ENCODE measurements at regions not wholly inside any gene's neighbourhood (a gene's known extent, or its start where the extent isn't known, plus 50 kb on each side); places are given as distances from the start of the nearest gene placed in this dataset.

GRCh38 chr1:195733826-195734225 is 874.4 kb downstream of the KCNT2 start:
- no CpG with 5 or more reads among the region's 1 CpG for WGBS (ENCODE audit: extremely low coverage, insufficient coverage, insufficient read length)
- no peak overlapping the region for H2BK12ac ChIP-seq (ENCODE audit: low read length)

GRCh38 chr1:195733408-195733807 is 874.8 kb downstream of the KCNT2 start:
- H3K4me3 ChIP-seq (ENCODE audit: low read depth, low read length) = no peak overlapping the region
- no peak overlapping the region for H3K27ac ChIP-seq (ENCODE audit: low read depth, low read length)
- H3K14ac ChIP-seq (ENCODE audit: low read length) = no peak overlapping the region
- no peaks in the 10 kb centered on the region for H3K27me3 ChIP-seq (ENCODE audit: insufficient read depth, low read length)
- no peak overlapping the region for H2AK5ac ChIP-seq (ENCODE audit: low read length)
- H3K79me2 ChIP-seq (ENCODE audit: control insufficient read depth, insufficient read depth, low read length, poor library complexity) = no peaks in the 10 kb centered on the region
- no peak overlapping the region for H2AFZ ChIP-seq (ENCODE audit: insufficient read depth, low read length, poor library complexity)
- no peaks in the 10 kb centered on the region for H3K9me3 ChIP-seq (ENCODE audit: insufficient read depth, low read depth, low read length)
- WGBS (ENCODE audit: extremely low coverage, insufficient coverage, insufficient read length) = no CpG with 5 or more reads among the region's 4 CpGs
- H3K4ac ChIP-seq (ENCODE audit: low read depth, low read length) = no peak overlapping the region
- no peak overlapping the region for H3K9ac ChIP-seq (ENCODE audit: low read length)
- no peak for DNase-seq
- no peak overlapping the region for H3K23ac ChIP-seq (ENCODE audit: low read length)
- H4K8ac ChIP-seq (ENCODE audit: low read depth, low read length) = no peak overlapping the region
- no peak overlapping the region for H3K4me2 ChIP-seq (ENCODE audit: low read length)
- H2BK12ac ChIP-seq (ENCODE audit: low read length) = no peak overlapping the region
- H3K18ac ChIP-seq (ENCODE audit: low read length) = no peak overlapping the region
- peaks cover 5% of the 10 kb centered on the region in 2 experiments for H3K4me1 ChIP-seq (ENCODE audit: control insufficient read depth in 1 of 2, insufficient read depth in 2 of 2, low read length in 2 of 2)
- no peaks in the 10 kb centered on the region for H3K36me3 ChIP-seq (ENCODE audit: control insufficient read depth in 1 of 2, insufficient read depth in 2 of 2, low read length in 2 of 2)
- no peak overlapping the region for H2BK5ac ChIP-seq (ENCODE audit: low read depth, low read length, poor library complexity)
- H4K12ac ChIP-seq (ENCODE audit: low read depth, low read length) = no peak overlapping the region
- H3K79me1 ChIP-seq (ENCODE audit: low read length) = peaks cover 7% of the 10 kb centered on the region
- no peak overlapping the region for H2BK120ac ChIP-seq (ENCODE audit: insufficient read depth, low read length, poor library complexity)
- no peak overlapping the region for H4K91ac ChIP-seq (ENCODE audit: low read depth, low read length)

More at GRCh38 chr1:195733826-195734225, 874.4 kb downstream of the KCNT2 start:
- H2AFZ ChIP-seq (ENCODE audit: insufficient read depth, low read length, poor library complexity) = no peak overlapping the region
- no peaks in the 10 kb centered on the region for H3K27me3 ChIP-seq (ENCODE audit: insufficient read depth, low read length)
- H4K8ac ChIP-seq (ENCODE audit: low read depth, low read length) = no peak overlapping the region
- H3K79me1 ChIP-seq (ENCODE audit: low read length) = peaks cover 9% of the 10 kb centered on the region
- H3K4me1 ChIP-seq (ENCODE audit: control insufficient read depth in 1 of 2, insufficient read depth in 2 of 2, low read length in 2 of 2) = peaks cover 7 to 8% of the 10 kb centered on the region in 2 experiments
- H3K14ac ChIP-seq (ENCODE audit: low read length) = no peak overlapping the region
- H3K9ac ChIP-seq (ENCODE audit: low read length) = no peak overlapping the region
- no peak overlapping the region for H2AK5ac ChIP-seq (ENCODE audit: low read length)
- no peak overlapping the region for H3K23ac ChIP-seq (ENCODE audit: low read length)
- no peak overlapping the region for H3K27ac ChIP-seq (ENCODE audit: low read depth, low read length)
- H2BK120ac ChIP-seq (ENCODE audit: insufficient read depth, low read length, poor library complexity) = no peak overlapping the region
- no peak overlapping the region for H3K4me3 ChIP-seq (ENCODE audit: low read depth, low read length)
- peak; percentile 16 to 63 for DNase-seq
- no peaks in the 10 kb centered on the region for H3K36me3 ChIP-seq (ENCODE audit: control insufficient read depth in 1 of 2, insufficient read depth in 2 of 2, low read length in 2 of 2)
- H4K91ac ChIP-seq (ENCODE audit: low read depth, low read length) = no peak overlapping the region
- no peak overlapping the region for H4K12ac ChIP-seq (ENCODE audit: low read depth, low read length)
- no peak overlapping the region for H3K4me2 ChIP-seq (ENCODE audit: low read length)
- no peaks in the 10 kb centered on the region for H3K79me2 ChIP-seq (ENCODE audit: control insufficient read depth, insufficient read depth, low read length, poor library complexity)
- no peak overlapping the region for H3K18ac ChIP-seq (ENCODE audit: low read length)
- no peak overlapping the region for H2BK5ac ChIP-seq (ENCODE audit: low read depth, low read length, poor library complexity)
- H3K9me3 ChIP-seq (ENCODE audit: insufficient read depth, low read depth, low read length) = no peaks in the 10 kb centered on the region
- no peak overlapping the region for H3K4ac ChIP-seq (ENCODE audit: low read depth, low read length)

- H3K4ac ChIP-seq (ENCODE audit: low read depth, low read length) = no peak overlapping the region
- no peaks in the 10 kb centered on the region for H3K9me3 ChIP-seq (ENCODE audit: insufficient read depth, low read depth, low read length)
- H3K27me3 ChIP-seq (ENCODE audit: insufficient read depth, low read length) = no peaks in the 10 kb centered on the region
- no peak overlapping the region for H2AFZ ChIP-seq (ENCODE audit: insufficient read depth, low read length, poor library complexity)
- H4K91ac ChIP-seq (ENCODE audit: low read depth, low read length) = no peak overlapping the region
- no peak overlapping the region for H3K4me3 ChIP-seq (ENCODE audit: low read depth, low read length)
- DNase-seq = no peak
- H3K9ac ChIP-seq (ENCODE audit: low read length) = no peak overlapping the region
- no peak overlapping the region for H2BK120ac ChIP-seq (ENCODE audit: insufficient read depth, low read length, poor library complexity)
- H3K23ac ChIP-seq (ENCODE audit: low read length) = no peak overlapping the region
- no peaks in the 10 kb centered on the region for H3K36me3 ChIP-seq (ENCODE audit: control insufficient read depth in 1 of 2, insufficient read depth in 2 of 2, low read length in 2 of 2)
- no peak overlapping the region for H2BK12ac ChIP-seq (ENCODE audit: low read length)
- H3K4me2 ChIP-seq (ENCODE audit: low read length) = no peak overlapping the region
- H3K4me1 ChIP-seq (ENCODE audit: control insufficient read depth in 1 of 2, insufficient read depth in 2 of 2, low read length in 2 of 2) = no peaks in the 10 kb centered on the region
- no peak overlapping the region for H3K27ac ChIP-seq (ENCODE audit: low read depth, low read length)
- H2BK5ac ChIP-seq (ENCODE audit: low read depth, low read length, poor library complexity) = no peak overlapping the region
- no CpG with 5 or more reads among the region's 2 CpGs for WGBS (ENCODE audit: extremely low coverage, insufficient coverage, insufficient read length)
- H3K79me1 ChIP-seq (ENCODE audit: low read length) = peaks cover 2% of the 10 kb centered on the region
- H4K12ac ChIP-seq (ENCODE audit: low read depth, low read length) = no peak overlapping the region
- no peaks in the 10 kb centered on the region for H3K79me2 ChIP-seq (ENCODE audit: control insufficient read depth, insufficient read depth, low read length, poor library complexity)
- no peak overlapping the region for H3K18ac ChIP-seq (ENCODE audit: low read length)
- no peak overlapping the region for H2AK5ac ChIP-seq (ENCODE audit: low read length)
- no peak overlapping the region for H3K14ac ChIP-seq (ENCODE audit: low read length)
- H4K8ac ChIP-seq (ENCODE audit: low read depth, low read length) = no peak overlapping the region
Observed at GRCh38 chr1:195731385-195731784, 876.9 kb downstream of the KCNT2 start.

GRCh38 chr1:195723796-195724194 is 884.4 kb downstream of the KCNT2 start:
- Histone ChIP-seq H2AFZ (ENCODE audit: insufficient read depth, low read length, poor library complexity) (no peak overlapping the region), H3K4me3 (ENCODE audit: low read depth, low read length) (no peak overlapping the region), H3K27ac (ENCODE audit: low read depth, low read length) (no peak overlapping the region), H3K4me1 (ENCODE audit: control insufficient read depth in 1 of 2, insufficient read depth in 2 of 2, low read length in 2 of 2) (no peaks in the 10 kb centered on the region), H3K23ac (ENCODE audit: low read length) (no peak overlapping the region), H3K27me3 (ENCODE audit: insufficient read depth, low read length) (no peaks in the 10 kb centered on the region), H3K4ac (ENCODE audit: low read depth, low read length) (no peak overlapping the region), H3K36me3 (ENCODE audit: control insufficient read depth in 1 of 2, insufficient read depth in 2 of 2, low read length in 2 of 2) (no peaks in the 10 kb centered on the region), H4K12ac (ENCODE audit: low read depth, low read length) (no peak overlapping the region), H3K4me2 (ENCODE audit: low read length) (no peak overlapping the region), H3K79me1 (ENCODE audit: low read length) (peaks cover 3% of the 10 kb centered on the region), H3K79me2 (ENCODE audit: control insufficient read depth, insufficient read depth, low read length, poor library complexity) (no peaks in the 10 kb centered on the region), H2AK5ac (ENCODE audit: low read length) (no peak overlapping the region), H2BK120ac (ENCODE audit: insufficient read depth, low read length, poor library complexity) (no peak overlapping the region), H4K8ac (ENCODE audit: low read depth, low read length) (no peak overlapping the region), H2BK12ac (ENCODE audit: low read length) (no peak overlapping the region), H3K9me3 (ENCODE audit: insufficient read depth, low read depth, low read length) (no peaks in the 10 kb centered on the region), H3K18ac (ENCODE audit: low read length) (no peak overlapping the region), H3K9ac (ENCODE audit: low read length) (no peak overlapping the region), H3K14ac (ENCODE audit: low read length) (no peak overlapping the region), H2BK5ac (ENCODE audit: low read depth, low read length, poor library complexity) (no peak overlapping the region), H4K91ac (ENCODE audit: low read depth, low read length) (no peak overlapping the region)
- no CpG with 5 or more reads among the region's 4 CpGs for WGBS (ENCODE audit: extremely low coverage, insufficient coverage, insufficient read length)
- no peak for DNase-seq
